ENCODE measurements at regions not wholly inside any gene's neighbourhood (a gene's known extent, or its start where the extent isn't known, plus 50 kb on each side); places are given as distances from the start of the nearest gene placed in this dataset.

DNA sequence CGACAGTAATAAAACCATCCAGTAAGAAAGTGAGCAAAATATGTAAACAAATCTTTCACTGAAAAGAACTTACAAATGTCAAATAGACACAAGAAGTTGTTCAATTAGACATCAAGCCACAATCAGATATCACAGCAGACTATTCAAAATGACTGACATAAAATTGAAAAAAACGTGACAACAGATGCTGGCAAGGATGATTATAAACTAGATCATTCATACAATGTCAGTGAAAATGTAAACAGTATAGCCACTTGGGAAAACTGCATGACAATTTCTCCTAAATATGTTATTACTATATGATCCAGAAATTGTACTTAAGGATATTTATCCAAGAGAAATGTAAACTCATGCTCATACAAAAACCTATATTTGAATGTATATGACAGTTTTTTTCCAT is 609.4 kb upstream of the CNTNAP5 start:
- no peak for TF ChIP-seq ZBTB21 (CRISPR knock-in tag; IDR thresholded peaks at IDR 0.05; ENCODE audit: borderline replicate concordance)
- TF ChIP-seq, protein P1, sequence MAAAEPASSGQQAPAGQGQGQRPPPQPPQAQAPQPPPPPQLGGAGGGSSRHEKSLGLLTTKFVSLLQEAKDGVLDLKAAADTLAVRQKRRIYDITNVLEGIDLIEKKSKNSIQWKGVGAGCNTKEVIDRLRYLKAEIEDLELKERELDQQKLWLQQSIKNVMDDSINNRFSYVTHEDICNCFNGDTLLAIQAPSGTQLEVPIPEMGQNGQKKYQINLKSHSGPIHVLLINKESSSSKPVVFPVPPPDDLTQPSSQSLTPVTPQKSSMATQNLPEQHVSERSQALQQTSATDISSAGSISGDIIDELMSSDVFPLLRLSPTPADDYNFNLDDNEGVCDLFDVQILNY (CRISPR knock-in tag; IDR thresholded peaks at IDR 0.05) = no peak
- TF ChIP-seq, protein P2, sequence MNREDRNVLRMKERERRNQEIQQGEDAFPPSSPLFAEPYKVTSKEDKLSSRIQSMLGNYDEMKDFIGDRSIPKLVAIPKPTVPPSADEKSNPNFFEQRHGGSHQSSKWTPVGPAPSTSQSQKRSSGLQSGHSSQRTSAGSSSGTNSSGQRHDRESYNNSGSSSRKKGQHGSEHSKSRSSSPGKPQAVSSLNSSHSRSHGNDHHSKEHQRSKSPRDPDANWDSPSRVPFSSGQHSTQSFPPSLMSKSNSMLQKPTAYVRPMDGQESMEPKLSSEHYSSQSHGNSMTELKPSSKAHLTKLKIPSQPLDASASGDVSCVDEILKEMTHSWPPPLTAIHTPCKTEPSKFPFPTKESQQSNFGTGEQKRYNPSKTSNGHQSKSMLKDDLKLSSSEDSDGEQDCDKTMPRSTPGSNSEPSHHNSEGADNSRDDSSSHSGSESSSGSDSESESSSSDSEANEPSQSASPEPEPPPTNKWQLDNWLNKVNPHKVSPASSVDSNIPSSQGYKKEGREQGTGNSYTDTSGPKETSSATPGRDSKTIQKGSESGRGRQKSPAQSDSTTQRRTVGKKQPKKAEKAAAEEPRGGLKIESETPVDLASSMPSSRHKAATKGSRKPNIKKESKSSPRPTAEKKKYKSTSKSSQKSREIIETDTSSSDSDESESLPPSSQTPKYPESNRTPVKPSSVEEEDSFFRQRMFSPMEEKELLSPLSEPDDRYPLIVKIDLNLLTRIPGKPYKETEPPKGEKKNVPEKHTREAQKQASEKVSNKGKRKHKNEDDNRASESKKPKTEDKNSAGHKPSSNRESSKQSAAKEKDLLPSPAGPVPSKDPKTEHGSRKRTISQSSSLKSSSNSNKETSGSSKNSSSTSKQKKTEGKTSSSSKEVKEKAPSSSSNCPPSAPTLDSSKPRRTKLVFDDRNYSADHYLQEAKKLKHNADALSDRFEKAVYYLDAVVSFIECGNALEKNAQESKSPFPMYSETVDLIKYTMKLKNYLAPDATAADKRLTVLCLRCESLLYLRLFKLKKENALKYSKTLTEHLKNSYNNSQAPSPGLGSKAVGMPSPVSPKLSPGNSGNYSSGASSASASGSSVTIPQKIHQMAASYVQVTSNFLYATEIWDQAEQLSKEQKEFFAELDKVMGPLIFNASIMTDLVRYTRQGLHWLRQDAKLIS (CRISPR knock-in tag; IDR thresholded peaks at IDR 0.05; ENCODE audit: borderline replicate concordance) = no peak
- TF ChIP-seq, protein P3, sequence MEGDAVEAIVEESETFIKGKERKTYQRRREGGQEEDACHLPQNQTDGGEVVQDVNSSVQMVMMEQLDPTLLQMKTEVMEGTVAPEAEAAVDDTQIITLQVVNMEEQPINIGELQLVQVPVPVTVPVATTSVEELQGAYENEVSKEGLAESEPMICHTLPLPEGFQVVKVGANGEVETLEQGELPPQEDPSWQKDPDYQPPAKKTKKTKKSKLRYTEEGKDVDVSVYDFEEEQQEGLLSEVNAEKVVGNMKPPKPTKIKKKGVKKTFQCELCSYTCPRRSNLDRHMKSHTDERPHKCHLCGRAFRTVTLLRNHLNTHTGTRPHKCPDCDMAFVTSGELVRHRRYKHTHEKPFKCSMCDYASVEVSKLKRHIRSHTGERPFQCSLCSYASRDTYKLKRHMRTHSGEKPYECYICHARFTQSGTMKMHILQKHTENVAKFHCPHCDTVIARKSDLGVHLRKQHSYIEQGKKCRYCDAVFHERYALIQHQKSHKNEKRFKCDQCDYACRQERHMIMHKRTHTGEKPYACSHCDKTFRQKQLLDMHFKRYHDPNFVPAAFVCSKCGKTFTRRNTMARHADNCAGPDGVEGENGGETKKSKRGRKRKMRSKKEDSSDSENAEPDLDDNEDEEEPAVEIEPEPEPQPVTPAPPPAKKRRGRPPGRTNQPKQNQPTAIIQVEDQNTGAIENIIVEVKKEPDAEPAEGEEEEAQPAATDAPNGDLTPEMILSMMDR (IDR thresholded peaks at IDR 0.05) = no peak
- TF ChIP-seq, protein P4, sequence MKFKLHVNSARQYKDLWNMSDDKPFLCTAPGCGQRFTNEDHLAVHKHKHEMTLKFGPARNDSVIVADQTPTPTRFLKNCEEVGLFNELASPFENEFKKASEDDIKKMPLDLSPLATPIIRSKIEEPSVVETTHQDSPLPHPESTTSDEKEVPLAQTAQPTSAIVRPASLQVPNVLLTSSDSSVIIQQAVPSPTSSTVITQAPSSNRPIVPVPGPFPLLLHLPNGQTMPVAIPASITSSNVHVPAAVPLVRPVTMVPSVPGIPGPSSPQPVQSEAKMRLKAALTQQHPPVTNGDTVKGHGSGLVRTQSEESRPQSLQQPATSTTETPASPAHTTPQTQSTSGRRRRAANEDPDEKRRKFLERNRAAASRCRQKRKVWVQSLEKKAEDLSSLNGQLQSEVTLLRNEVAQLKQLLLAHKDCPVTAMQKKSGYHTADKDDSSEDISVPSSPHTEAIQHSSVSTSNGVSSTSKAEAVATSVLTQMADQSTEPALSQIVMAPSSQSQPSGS (CRISPR knock-in tag; IDR thresholded peaks at IDR 0.05; ENCODE audit: borderline replicate concordance, low read depth) = no peak

Measured in WTC11 (cell line).